ENCODE measurements at regions not wholly inside any gene's neighbourhood (a gene's known extent, or its start where the extent isn't known, plus 50 kb on each side); places are given as distances from the start of the nearest gene placed in this dataset.

DNA sequence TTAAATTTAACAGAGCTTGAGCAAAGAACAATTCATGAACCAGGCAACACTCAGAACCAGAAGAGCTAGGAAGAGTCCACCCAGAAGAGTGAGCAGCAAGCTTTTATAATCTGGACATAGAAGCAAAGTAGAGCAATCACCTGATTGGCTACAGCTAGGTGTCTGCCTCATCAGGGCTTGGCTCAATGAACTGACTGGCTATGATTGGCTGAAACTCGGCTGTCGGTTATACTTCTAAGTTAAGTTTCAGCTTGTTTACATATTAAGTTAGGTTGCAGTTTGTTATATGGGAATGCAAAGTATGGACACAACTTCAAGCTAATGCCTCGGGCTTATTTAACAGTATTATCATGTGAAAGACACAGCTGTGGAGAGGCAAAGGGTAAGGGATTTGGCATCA is 63.2 kb upstream of the NABP1 start:
- DNase-seq, result no peak

GRCh38 chr2:191615596-191615995 is 62.3 kb upstream of the NABP1 start:
- DNase-seq, result no peak

GRCh38 chr2:191617575-191617974 is 60.4 kb upstream of the NABP1 start:
- no peak for DNase-seq

- no peak for DNase-seq
Observed at GRCh38 chr2:191618046-191618780, 59.7 kb upstream of the NABP1 start.

DNA sequence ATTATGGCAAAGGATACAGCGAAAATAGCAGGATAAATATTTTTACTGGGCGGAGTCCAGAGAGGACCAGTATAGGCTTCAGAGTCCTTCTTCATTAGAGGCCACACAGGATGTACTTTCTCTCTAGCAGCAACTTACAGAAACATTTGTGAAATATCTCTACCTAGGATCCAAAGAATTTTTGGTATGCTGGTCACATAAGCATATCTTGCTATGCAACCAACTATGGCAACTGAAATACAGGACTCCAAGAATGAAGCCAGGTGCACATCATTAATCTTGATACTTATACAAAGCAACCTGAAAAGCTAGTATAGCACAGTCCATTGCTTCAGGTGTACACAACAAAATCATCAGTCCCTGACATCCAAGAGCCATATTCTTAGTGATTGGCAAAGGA is 59.1 kb upstream of the NABP1 start:
- no peak for DNase-seq

DNA sequence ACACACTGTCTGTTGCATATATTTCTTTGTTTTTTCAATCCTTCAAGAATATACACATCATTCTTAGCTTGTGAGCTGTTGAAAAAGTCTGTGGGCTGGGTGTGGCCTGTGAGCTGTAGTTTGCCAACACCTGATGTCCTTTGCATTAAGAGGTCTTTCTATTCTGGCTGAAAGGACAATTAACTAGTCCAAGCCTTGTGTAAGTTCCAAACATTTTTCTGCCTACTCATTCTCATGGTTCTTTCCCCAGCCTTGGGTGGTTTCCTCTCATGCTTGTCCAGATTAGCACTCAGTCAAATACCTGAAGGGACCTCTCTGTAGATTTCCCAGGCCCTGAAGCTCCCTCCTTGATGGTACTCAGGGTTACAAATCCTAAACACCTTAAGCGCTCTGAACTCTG is 57.8 kb upstream of the NABP1 start:
- no peak for DNase-seq

GRCh38 chr2:191622374-191623320 is 55.3 kb upstream of the NABP1 start:
- DNase-seq, result no peak

- no peak for DNase-seq
Observed at GRCh38 chr2:191625016-191625415, 52.9 kb upstream of the NABP1 start.

DNA sequence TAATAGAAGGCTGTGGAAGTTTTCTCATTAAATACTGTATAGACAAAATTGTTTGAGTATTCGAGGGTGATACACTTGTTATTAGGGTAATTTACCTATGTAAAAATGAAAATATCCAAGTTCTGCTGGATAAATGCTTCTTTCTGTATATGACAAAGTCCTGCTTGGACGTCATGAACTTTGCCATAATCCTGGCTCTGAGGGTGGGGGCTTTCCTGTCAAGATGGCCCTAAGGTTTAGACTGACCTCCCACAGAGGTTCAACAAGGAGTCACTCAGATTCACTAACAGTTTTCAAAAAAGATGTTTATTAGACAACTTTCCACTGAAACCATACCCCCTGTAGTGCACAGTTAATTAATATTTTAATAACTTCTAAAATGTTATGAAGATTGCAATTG is 52.5 kb upstream of the NABP1 start:
- no peak for DNase-seq

- DNase-seq, result no peak
Observed at GRCh38 chr2:191626497-191627151, 51.3 kb upstream of the NABP1 start.

GRCh38 chr2:191627518-191627917 is 50.4 kb upstream of the NABP1 start:
- no peak for DNase-seq
